ENCODE measurements at regions not wholly inside any gene's neighbourhood (a gene's known extent, or its start where the extent isn't known, plus 50 kb on each side); places are given as distances from the start of the nearest gene placed in this dataset.

- no peaks in the 10 kb centered on the region for H3K36me3 ChIP-seq
- no peaks in the 10 kb centered on the region for H3K27me3 ChIP-seq
- TF ChIP-seq, protein P1, sequence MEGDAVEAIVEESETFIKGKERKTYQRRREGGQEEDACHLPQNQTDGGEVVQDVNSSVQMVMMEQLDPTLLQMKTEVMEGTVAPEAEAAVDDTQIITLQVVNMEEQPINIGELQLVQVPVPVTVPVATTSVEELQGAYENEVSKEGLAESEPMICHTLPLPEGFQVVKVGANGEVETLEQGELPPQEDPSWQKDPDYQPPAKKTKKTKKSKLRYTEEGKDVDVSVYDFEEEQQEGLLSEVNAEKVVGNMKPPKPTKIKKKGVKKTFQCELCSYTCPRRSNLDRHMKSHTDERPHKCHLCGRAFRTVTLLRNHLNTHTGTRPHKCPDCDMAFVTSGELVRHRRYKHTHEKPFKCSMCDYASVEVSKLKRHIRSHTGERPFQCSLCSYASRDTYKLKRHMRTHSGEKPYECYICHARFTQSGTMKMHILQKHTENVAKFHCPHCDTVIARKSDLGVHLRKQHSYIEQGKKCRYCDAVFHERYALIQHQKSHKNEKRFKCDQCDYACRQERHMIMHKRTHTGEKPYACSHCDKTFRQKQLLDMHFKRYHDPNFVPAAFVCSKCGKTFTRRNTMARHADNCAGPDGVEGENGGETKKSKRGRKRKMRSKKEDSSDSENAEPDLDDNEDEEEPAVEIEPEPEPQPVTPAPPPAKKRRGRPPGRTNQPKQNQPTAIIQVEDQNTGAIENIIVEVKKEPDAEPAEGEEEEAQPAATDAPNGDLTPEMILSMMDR (IDR thresholded peaks at IDR 0.05) = no peak
- H3K9me3 ChIP-seq = no peaks in the 10 kb centered on the region
- no peak overlapping the region for H3K27ac ChIP-seq
- intact Hi-C loops (cut with DNase I) = no loop called here
- no peaks in the 10 kb centered on the region for H3K4me1 ChIP-seq
- DNase-seq (ENCODE audit: low spot score in 2 of 2) = no peak
- H3K4me3 ChIP-seq = no peak overlapping the region
Measured at GRCh38 chr7:142457146-142457703, 199.4 kb upstream of the PRSS58 start.

DNA sequence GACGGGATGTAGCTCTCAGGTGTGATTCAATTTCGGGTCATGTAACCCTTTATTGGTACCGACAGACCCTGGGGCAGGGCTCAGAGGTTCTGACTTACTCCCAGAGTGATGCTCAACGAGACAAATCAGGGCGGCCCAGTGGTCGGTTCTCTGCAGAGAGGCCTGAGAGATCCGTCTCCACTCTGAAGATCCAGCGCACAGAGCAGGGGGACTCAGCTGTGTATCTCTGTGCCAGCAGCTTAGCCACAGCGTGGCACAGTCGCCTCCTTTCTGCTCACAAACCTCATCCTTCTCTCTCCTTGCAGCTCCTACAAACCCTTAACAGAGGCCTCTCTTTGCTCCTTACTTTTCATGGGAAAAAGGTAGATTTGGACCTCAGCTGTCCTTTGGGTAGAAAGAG lies 197.5 kb upstream of the PRSS58 start:
- no peak for DNase-seq (ENCODE audit: low spot score in 2 of 2)
- no peak overlapping the region for H3K4me3 ChIP-seq
- TF ChIP-seq, protein P1 (IDR thresholded peaks at IDR 0.05) = no peak
- intact Hi-C loops (cut with DNase I) = no loop called here
- no peaks in the 10 kb centered on the region for H3K9me3 ChIP-seq
- H3K27me3 ChIP-seq = no peaks in the 10 kb centered on the region
- H3K36me3 ChIP-seq = no peaks in the 10 kb centered on the region
- no peaks in the 10 kb centered on the region for H3K4me1 ChIP-seq
- no peak overlapping the region for H3K27ac ChIP-seq

DNA sequence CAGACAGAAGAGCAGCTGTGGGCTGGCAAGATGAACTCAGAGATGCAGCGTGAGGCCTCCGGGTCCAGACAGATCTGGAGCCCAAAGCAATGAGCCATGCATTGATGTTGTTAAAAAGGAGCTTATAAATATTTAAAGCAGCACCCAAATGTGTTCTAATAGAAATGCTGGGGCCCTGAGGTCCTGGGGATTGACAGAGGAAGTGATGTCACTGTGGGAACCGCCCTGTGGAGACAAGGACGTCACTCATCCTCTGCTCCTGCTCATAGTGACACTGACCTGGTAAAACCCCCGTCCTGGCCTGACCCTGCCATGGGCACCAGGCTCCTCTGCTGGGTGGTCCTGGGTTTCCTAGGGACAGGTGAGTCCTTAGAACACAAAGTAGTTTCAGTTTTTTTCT lies 197.0 kb upstream of the PRSS58 start:
- Histone ChIP-seq H3K4me3 (no peak overlapping the region), H3K9me3 (no peaks in the 10 kb centered on the region), H3K36me3 (no peaks in the 10 kb centered on the region), H3K27ac (no peak overlapping the region), H3K4me1 (no peaks in the 10 kb centered on the region), H3K27me3 (no peaks in the 10 kb centered on the region)
- DNase-seq (ENCODE audit: low spot score in 2 of 2) = no peak
- intact Hi-C loops (cut with DNase I) = no loop called here
- TF ChIP-seq, protein P1 (IDR thresholded peaks at IDR 0.05) = no peak

DNA sequence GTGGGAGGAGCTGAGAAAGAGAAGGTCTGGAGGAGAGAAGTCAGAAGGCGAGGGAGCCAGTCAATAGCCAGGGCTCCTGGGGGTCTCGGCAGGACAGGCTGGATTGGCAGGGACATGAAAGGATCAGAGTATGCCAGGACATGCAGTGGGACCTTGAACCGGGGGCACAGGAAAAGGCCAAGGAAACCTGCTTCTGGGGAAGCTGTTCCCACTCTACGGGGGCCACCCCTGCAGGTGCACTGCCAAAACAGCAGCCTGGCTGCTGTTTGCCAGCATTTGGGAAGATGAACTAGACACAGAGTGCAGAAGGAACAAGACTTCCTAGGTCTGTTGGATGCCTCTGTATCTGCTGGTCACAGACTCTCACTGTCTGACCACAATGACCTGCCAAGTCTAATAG lies 194.9 kb upstream of the PRSS58 start:
- Histone ChIP-seq H3K27me3 (no peaks in the 10 kb centered on the region), H3K27ac (no peak overlapping the region), H3K4me1 (no peaks in the 10 kb centered on the region), H3K4me3 (no peak overlapping the region), H3K36me3 (no peaks in the 10 kb centered on the region), H3K9me3 (no peaks in the 10 kb centered on the region)
- DNase-seq (ENCODE audit: low spot score in 2 of 2) = no peak
- intact Hi-C loops (cut with DNase I) = no loop called here
- TF ChIP-seq, protein P1 (IDR thresholded peaks at IDR 0.05) = no peak

DNA sequence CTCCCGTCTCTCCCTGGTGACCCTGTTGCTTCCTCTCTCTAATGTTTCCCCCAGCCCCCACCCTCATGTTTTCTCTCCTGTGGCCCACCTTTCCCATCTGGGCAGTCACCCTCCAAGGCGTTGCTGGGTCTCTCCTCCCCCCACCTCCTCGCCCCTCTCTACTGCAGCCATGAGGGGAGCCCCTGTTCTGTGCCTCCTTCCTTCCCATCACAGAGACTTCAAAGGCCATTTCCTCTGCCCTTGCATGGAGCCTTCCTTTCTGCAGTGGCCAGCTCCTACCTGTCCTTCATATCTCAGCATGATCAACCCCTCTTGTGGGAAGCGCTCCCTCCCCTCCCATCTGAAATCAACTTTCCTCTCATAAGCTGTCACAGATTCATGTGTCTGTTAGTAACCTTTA lies 194.0 kb upstream of the PRSS58 start:
- Histone ChIP-seq H3K4me1 (no peaks in the 10 kb centered on the region), H3K9me3 (no peaks in the 10 kb centered on the region), H3K27ac (no peak overlapping the region), H3K27me3 (no peaks in the 10 kb centered on the region), H3K36me3 (no peaks in the 10 kb centered on the region), H3K4me3 (no peak overlapping the region)
- DNase-seq (ENCODE audit: low spot score in 2 of 2) = no peak
- TF ChIP-seq, protein P1 (IDR thresholded peaks at IDR 0.05) = no peak
- intact Hi-C loops (cut with DNase I) = no loop called here

DNA sequence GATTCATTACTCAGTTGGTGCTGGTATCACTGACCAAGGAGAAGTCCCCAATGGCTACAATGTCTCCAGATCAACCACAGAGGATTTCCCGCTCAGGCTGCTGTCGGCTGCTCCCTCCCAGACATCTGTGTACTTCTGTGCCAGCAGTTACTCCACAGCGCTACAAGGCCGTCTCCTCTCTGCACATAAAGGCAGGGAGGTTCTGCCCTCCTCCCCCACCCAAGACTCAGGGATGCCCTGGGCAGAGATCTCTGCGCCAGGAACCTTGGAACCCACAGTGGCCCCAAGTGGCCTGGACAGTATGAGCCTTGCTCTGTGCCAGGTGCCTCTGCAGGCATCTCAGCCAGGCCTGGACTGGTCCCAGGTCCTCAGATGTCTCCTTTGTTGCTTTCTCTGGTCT lies 193.4 kb upstream of the PRSS58 start:
- Histone ChIP-seq H3K27ac (no peak overlapping the region), H3K4me3 (no peak overlapping the region), H3K9me3 (no peaks in the 10 kb centered on the region), H3K36me3 (no peaks in the 10 kb centered on the region), H3K27me3 (no peaks in the 10 kb centered on the region), H3K4me1 (no peaks in the 10 kb centered on the region)
- TF ChIP-seq, protein P1 (IDR thresholded peaks at IDR 0.05) = no peak
- intact Hi-C loops (cut with DNase I) = no loop called here
- no peak for DNase-seq (ENCODE audit: low spot score in 2 of 2)

Data from ascending aorta (tissue), 2 donors.